ENCODE measurements at regions not wholly inside any gene's neighbourhood (a gene's known extent, or its start where the extent isn't known, plus 50 kb on each side); places are given as distances from the start of the nearest gene placed in this dataset.

GRCh38 chr9:22389271-22389670 is 57.4 kb upstream of the DMRTA1 start:
- no peak for DNase-seq
- no peak for ATAC-seq
- Histone ChIP-seq H3K36me3 (no peaks in the 10 kb centered on the region), H3K9me3 (no peaks in the 10 kb centered on the region), H3K27ac (no peak overlapping the region), H3K4me1 (no peaks in the 10 kb centered on the region), H3K27me3 (no peaks in the 10 kb centered on the region), H3K4me3 (no peak overlapping the region)
- intact Hi-C loops (cut with DNase I), result no loop called here
- TF ChIP-seq, protein P1, sequence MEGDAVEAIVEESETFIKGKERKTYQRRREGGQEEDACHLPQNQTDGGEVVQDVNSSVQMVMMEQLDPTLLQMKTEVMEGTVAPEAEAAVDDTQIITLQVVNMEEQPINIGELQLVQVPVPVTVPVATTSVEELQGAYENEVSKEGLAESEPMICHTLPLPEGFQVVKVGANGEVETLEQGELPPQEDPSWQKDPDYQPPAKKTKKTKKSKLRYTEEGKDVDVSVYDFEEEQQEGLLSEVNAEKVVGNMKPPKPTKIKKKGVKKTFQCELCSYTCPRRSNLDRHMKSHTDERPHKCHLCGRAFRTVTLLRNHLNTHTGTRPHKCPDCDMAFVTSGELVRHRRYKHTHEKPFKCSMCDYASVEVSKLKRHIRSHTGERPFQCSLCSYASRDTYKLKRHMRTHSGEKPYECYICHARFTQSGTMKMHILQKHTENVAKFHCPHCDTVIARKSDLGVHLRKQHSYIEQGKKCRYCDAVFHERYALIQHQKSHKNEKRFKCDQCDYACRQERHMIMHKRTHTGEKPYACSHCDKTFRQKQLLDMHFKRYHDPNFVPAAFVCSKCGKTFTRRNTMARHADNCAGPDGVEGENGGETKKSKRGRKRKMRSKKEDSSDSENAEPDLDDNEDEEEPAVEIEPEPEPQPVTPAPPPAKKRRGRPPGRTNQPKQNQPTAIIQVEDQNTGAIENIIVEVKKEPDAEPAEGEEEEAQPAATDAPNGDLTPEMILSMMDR (IDR thresholded peaks at IDR 0.05), result no peak

GRCh38 chr9:22392523-22392922 is 54.1 kb upstream of the DMRTA1 start:
- intact Hi-C loops (cut with DNase I), result no loop called here

GRCh38 chr9:22395687-22396141 is 50.9 kb upstream of the DMRTA1 start:
- ATAC-seq (no peak), DNase-seq (no peak)
- Histone ChIP-seq H3K4me1 (no peaks in the 10 kb centered on the region), H3K27ac (no peak overlapping the region), H3K36me3 (no peaks in the 10 kb centered on the region), H3K27me3 (no peaks in the 10 kb centered on the region), H3K9me3 (no peaks in the 10 kb centered on the region), H3K4me3 (no peak overlapping the region)
- intact Hi-C loops (cut with DNase I), result no loop called here
- TF ChIP-seq, protein P1 (IDR thresholded peaks at IDR 0.05), result no peak

More at GRCh38 chr9:22392523-22392922, 54.1 kb upstream of the DMRTA1 start:
- Histone ChIP-seq H3K36me3 (no peaks in the 10 kb centered on the region), H3K4me1 (no peaks in the 10 kb centered on the region), H3K4me3 (no peak overlapping the region), H3K27me3 (no peaks in the 10 kb centered on the region), H3K9me3 (no peaks in the 10 kb centered on the region), H3K27ac (no peak overlapping the region)
- no peak for DNase-seq
- TF ChIP-seq, protein P1 (IDR thresholded peaks at IDR 0.05), result no peak
- ATAC-seq, result no peak
